HUDEP-2 (cell line): ENCODE measurements at regions not wholly inside any gene's neighbourhood (a gene's known extent, or its start where the extent isn't known, plus 50 kb on each side); places are given as distances from the start of the nearest gene placed in this dataset.
A peak's percentile ranks its signal among the peaks of the same experiment; 100 is the strongest.

Source experiments
- DNase-seq, 76 experiments: peaks; one replicate each; lab custom pipeline; 2025; ENCODE audit not compliant: unreplicated experiment in 76 of 76; lab: John Stamatoyannopoulos, UW

DNA sequence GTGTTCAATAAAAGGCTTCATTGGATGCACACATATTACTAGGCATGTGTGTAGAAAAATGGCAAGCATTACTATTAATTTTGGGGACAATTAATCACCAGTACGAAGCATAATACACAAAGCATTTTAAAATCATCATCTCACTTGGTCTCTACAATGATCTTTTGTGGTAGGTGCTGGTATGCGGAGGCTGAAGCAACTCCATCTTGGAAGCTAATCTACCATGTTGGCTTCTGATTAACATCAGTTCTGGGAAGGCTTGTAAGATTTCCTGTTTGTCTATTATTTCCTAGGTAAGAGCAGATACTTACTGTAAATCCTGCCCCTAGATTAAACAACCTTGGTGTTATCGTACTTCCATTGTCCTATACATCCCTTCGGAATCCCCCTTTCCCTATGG is 121.7 kb upstream of the RUNX1 start:
- DNase-seq = no peak

DNA sequence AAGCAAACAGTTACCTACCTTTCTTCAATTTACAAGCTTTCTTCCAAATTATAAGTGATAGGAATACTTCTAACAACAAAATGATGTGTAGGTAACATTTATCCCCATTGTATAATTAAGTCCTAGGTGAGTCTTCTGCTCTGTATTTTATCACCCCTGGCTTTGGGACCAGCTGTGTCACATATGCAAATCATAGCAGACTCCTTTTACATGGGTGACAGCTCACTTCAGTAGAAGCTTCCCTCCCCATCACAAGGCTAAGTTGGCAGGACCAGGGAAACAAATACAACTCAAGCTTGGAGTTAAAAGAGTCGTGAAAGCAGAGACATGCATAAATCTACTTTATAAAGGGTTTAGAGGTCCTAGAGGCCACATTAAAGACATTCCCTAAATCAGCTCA is 121.1 kb upstream of the RUNX1 start:
- no peak for DNase-seq

DNA sequence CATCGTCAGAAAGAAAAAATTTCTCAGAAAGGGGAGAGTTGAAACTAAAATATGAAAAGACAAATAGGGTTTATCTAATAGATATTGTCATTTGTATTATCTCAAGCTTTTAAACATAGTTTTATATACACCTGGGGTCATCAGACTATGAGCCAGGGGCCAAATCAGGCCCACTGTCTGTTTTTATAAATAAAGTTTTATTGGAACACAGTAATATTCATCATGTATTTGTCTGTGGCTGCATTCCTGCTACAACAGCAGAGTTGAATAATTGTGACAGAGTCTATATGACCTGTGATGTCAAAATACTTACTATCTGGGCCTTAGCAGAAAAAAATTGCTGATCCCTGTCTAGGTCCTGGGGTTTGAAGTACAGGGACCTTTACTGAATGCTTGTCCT is 120.5 kb upstream of the RUNX1 start:
- DNase-seq = no peak

DNA sequence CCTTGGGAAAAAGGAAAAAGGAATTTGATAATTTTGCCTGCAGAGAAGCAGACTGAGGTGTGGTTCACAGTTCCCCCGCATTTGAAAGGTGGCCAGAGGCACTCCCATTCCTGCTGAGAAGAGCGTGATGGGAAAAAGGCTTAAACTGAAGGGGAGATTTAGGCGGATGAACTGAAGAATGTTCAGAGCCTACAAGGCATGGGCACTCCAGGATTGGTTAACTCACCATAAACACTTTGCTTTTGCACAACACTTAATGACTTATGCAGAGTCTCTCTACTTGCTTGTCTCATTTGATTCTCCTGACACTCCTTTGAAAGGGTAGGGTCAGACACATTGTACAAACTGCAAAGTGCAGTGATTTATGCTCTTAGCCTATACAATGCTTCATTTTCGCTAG is 119.6 kb upstream of the RUNX1 start:
- DNase-seq = no peak

DNA sequence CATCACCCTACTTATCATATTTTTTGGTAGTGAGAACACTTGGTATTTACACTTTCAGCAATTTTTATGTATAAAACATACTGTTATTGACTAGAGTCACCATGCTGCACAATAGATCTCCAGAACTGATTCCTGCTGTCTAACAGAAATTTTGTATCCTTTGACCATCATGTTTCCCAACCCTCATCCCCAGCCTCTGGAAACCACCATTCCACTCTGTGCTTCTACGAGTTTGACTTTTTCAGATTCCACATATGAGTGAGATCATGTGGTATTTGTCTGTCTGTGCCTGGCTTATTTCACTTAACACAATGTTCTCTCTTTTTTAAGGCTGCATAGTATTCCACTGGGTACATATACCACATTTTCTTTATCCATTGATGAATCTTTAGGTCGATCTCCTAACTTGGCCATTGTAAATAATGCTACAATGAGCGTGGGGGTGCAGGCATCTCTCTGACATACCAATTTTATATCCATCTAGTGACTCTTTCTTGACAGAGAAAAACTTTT is 115.9 kb upstream of the RUNX1 start:
- no peak for DNase-seq

DNA sequence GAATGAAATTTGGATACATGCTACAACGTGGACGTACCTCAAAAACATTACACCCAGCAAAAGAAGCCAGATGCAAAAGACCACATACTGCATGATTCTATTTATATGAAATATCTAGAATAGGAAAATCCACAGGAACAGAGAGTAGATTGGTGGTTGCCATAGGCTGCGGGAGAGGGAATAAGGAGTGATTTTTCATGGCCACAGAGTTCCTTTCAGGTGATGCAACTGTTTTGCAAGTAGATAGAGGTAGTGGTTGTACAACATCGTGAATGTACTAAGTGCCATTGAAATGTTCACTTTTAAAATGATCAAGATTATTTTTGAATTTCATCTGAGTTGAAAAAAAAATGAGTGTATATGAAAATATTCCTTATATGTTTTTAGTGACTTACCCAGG is 115.3 kb upstream of the RUNX1 start:
- no peak for DNase-seq

DNA sequence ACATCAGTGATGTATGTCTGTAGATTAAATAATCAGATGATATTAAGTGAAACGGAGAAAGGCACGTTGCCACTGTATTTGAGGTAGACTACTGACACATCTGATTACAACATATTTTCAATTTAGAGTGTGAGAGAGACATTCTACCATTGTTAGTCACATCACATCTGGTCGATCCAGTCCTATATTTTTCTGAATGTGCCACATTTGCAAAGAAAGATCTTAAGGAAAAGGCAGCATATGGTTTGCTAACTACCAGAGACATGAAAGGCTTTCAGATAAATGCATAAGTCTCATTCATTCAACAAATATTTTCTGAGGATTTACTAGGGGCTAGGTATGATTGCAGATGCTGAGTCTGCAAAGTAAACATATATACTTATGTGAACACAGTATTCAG is 114.3 kb upstream of the RUNX1 start:
- DNase-seq = no peak

DNA sequence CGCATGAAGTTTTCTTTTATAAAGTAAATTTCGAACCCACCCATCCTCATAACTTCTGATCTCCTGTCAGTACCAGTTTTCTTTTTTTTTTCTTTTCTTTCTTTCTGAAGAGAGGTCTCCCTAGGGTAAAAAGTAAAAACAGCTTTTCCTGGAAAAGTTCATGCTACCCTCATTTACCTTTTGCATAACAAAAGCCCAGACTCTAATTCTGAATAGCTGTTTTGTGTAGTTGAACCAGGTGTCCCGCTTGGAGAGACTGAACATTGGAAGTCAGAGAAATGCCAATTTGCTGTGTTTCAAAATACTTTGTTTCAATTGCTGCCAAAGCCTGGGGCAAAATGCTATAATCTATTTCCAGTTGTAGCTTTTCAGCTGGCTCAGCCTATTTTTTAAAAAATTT is 113.7 kb upstream of the RUNX1 start:
- DNase-seq = no peak

DNA sequence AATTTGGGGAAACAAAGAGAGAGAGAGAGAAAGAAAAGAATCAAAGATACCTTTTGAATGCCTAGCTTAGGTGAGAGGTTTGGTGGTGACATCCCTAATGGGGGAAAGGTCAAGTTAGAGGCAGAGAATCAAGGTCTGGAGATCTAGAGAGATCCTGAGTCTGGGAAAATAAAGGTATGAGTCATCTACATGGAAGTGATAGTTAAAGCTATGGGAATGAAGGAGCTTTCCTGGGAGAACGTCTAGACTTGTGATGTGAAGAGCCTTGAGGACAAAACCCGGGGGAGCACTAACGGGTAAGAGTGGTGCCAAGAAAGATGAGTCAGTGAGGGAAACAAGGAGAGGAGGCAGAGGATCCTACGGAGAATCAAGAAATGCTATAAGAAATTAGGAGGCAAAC is 110.8 kb upstream of the RUNX1 start:
- DNase-seq = no peak

DNA sequence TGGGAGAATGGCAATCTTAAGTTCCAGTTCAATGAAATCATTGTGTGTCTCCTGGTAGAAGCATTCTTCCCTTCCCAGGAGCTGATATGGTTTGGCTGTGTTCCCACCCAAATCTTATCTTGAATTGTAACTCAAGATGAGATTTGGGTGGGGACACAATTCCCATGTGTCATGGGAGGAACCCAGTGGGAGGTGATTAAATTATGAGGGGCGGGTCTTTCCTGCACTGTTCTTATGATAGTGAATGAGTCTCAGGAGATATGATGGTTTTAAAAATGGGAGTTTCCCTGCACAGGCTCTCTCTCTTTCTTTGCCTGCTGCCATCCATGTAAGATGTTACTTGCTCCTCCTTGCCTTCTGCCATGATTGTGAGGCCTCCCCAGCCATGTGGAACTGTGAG is 108.3 kb upstream of the RUNX1 start:
- DNase-seq = peak in 2 of 76 experiments; percentile 8 to 14

DNA sequence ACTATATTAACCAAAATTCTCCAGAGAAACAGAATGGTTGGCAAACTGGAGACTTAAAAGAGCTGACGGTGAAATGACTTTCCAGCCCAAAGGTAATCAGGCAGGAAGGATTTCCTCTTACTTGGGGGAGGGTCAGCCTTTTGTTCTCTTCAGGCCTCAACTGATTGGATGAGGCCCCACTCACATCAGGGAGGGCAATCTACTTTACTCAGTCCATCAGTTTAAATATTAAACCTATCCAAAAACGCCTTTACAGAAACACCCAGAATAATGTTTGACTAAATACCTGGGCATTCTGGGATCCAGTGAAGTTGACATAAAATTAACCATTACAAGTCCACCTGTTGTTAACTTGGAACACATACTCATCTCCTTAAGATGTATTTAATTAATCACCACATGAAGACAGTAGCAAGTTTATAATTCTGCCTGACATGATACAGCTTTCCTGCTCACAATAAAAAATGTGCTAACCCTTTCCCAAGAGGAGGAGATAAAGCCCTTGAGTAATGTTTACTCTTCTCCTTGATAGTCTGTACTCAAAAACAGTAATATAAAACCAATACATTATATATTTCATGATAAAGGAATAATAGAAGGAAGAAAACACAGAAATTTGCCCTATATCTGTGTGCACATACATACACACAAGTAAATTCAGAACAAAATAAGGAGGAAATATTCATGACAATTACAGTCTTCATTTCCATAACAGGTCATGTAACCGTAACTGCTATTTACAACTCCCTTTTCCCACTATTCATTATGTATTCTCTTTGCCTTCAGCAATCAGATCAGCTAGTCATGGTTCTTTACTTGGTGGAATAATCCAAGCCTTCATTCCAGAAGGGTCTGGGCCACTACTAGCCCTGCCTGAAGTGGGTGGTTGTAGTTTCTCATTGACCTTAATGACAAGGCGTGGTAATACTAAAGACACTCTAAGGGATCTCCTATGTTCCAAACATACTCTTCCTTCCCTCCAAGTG is 107.5 kb upstream of the RUNX1 start:
- no peak for DNase-seq

DNA sequence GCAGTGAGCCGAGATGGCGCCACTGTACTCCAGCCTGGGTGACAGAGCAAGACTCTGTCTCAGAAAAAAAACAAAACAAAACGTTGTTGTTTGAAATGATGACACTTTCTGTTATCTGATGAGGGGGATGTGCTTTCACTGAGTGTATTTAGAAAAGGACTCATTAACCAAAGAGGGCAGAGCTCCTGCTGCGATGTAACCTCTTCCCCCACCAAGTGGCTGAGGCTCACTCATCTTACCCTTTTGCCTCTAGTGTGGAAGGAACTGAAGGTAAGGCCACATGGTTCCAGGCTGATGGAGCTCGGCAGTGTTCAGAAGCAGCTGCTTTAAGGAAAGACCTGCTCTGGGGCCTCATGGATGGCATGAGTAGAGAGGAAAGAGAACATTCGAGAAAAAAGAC is 105.7 kb upstream of the RUNX1 start:
- DNase-seq = no peak

DNA sequence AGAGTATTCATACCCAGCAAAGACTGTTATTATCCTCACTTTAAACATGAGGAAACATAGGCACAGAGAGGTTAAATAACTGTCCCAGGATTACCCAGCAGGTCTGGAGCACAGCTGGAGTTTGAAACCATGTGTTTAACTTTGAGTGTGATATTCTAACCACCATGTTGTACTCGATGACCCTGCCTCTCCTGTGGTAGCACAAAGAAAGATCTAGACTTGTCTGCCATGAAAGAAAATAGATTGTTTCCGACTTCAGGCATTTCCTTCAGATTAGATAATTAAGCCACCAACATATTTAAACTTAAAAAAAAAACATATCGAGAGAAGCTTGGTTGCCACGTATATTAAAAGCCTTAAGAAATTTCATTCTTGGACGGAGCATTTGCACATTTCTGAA is 104.6 kb upstream of the RUNX1 start:
- DNase-seq = no peak

DNA sequence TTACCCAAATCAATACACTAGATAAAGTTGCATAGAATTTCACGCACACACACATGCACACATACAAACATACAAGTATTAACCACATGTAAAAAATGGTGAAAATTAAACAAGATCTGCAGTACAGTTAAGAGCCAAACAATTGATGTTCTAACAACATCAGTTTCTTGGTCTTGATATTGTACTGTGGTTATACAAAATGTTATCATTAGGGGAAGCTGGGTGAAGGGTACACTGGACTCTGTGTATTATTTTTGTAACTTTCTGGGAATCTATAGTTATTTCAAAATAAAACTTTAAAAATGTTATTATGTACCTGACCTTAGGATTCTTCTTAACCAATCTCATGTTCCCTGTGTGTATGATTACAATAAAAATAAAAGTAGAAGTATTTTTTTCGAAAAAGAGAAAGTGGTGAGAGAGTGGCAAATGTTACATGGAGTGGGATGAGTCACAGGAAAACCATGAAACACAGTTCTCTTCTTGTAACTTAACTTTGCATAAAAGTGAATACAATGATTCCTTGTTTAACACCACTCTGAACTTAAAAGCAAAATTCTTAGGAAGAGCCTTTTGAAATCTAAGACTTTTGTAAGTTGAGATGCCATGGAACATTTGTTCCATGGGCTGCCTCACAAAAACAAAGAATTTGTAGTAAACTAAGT is 101.6 kb upstream of the RUNX1 start:
- no peak for DNase-seq

DNA sequence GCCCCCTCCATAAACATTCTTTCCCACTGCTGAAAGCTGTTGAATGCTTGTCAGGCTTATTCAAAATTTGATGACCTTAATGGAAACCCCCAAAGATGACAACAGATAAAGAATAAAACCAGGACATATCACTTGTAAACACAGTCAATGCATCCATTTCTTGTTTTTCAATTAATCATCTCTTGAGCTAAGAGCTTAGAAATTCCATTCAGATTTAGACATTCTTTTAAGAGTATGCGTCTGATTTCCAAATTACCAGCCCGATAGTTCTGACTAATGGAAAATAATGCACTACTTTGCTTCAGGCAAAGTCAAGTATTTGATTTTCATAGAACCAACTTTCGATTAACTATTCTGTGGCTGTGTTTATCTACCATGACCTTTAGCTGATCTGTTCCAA is 100.6 kb upstream of the RUNX1 start:
- DNase-seq = no peak

DNA sequence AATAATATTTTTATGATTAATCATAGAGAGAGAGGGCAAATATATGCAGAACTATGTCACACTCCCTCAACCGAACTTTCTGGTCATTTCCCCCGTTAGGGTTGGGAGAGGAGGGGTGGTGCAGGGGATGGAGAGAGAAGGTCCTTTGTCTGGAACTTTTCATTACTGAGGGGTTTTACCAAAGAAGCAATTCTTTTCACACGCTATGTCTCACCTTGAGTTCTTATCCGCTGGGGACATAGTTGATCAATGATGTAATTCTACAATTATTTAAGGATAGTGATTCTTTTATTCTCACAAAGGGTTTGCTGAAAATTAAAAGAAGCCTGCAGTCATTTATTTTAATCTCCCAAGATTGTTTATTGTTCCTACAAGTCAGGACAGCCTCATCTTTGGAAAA is 98.3 kb upstream of the RUNX1 start:
- DNase-seq = no peak

DNA sequence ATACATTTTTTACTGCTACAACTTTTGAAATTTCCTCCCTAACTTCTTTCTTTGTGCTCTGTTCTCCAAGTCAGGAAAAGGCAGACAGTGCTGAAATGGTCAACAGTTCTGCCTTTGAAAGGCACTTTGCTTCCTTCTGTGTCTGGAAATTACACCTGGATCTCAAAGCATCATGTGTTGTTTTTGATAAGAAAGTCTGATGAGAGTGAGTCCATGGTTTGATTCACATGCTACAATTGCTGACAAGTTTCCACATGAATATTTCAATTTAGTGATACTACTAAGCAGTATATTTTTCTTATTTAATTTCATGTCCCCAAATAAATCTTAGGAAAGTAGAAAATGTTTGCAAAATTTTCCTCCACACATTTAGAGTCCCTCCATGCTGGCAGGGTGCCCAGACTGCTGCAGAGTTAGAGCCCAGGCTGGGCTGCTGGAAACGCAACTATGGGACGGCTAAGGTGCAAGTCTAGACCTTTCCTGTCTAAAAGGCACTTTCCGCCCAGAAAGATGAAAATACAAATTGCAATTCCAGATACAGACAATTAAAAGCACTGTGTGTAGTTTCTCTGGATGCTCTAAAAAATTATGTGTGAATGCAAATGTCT is 96.6 kb upstream of the RUNX1 start:
- DNase-seq = no peak

DNA sequence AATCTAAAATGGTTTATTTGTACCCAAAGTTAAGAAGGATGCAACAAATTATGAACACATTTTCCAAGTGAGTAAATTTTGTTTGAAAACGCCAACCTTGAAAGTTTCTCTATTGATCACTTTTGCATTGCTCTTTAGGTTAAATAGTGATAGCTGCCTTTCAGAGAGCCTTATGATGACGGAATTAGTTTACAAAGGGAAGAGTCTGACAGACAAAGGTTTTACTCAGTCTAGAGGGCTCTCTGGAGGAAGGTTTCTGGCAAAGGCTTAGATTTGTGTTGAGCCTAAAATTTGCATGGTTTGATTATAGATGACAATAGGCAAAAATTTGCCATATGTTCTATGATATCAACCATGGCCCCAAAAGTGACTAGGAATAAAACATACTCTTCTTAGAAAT is 95.9 kb upstream of the RUNX1 start:
- no peak for DNase-seq

DNA sequence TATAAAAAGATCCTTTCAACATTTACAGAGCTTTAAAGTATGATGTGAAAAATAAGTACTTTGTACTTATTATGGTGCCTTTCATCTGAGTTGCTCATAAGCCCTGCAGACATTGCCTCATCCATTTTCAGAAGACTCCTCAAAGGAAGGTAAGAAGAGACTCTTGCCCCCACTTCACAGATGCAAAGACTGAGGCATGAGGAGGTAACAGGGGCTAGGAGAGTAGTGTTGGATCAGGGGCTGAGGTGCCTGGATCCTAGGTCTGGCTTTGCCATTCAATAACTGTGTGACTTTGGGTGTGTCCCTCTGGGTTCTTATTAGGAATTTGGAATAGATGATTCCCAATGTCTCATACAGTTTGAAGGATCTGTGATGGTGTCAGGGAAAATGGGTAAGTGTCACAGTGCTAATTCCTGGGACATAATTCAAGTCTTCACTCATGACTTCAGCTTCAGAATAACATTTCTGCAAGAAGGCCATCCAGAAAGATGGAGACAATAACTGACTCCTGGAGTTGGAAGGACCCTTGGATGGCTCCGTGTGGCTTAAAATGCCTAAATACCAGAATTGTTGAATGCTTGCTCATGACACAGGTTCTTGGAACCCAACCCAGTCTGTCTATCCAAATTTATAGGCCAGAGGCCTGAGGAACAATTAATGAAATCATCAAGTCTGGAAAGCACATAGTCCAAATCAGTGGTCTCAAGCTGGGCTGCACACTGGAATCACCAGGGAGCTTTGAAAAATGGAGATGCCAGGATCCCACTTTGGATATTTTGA is 93.1 kb upstream of the RUNX1 start:
- DNase-seq = no peak

DNA sequence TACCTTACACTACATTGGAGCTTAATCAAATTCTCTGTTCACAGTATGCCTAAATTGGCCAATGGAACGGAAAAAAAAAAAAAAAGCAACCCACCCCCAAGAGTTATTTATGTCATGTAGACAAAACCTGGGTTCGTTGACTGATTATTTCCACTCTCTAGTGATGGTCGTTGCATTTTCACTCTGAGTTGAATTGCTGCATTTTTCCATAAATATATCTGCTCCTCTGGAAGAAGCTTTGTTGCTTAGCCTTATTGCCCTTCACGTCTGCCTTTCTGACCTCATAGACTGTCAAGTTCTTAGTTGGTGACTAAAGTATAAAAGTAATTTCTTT is 90.2 kb upstream of the RUNX1 start:
- no peak for DNase-seq
